ENCODE measurements at regions not wholly inside any gene's neighbourhood (a gene's known extent, or its start where the extent isn't known, plus 50 kb on each side); places are given as distances from the start of the nearest gene placed in this dataset.
"Not testable (repeated sequence)": the region's sequence is repeated elsewhere in the genome, so short reads cannot be mapped to it uniquely, and the experiment has no call there.

DNA sequence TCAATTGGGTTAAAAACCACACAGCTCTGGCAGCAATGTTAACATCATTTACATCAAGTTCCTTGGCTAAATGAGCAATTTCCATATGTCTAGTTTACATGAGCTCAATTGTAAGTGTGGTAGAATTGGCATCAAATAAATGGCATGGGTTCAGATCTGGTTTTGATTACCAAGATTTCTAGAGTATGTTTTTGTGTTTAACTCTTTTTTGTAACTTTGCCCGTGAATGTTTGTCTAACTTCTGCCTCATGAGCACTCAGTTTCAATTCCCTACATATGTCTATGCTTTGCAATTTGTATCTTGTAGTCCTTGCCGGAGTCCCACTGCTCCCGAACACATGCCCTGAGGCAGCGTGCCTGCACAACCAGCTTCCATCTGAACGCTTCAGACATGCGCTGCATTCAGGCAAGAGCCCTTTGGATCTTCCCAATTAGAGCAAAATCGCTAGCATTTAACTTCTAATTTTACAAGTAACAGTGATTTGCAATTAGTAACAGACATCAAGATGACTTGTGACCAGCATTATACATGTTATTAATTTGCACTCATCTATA lies 644.4 kb downstream of the TRIML1 start:
- no peak for DNase-seq (ENCODE audit: low spot score in 2 of 2)
- FAIRE-seq = no peak

GRCh38 chr4:188796600-188796999 lies 657.4 kb downstream of the TRIML1 start:
- DNase-seq (ENCODE audit: low spot score in 2 of 2); FAIRE-seq: not testable (repeated sequence)

GRCh38 chr4:188797011-188797410 lies 657.8 kb downstream of the TRIML1 start:
- FAIRE-seq; DNase-seq (ENCODE audit: low spot score in 2 of 2): not testable (repeated sequence)

DNA sequence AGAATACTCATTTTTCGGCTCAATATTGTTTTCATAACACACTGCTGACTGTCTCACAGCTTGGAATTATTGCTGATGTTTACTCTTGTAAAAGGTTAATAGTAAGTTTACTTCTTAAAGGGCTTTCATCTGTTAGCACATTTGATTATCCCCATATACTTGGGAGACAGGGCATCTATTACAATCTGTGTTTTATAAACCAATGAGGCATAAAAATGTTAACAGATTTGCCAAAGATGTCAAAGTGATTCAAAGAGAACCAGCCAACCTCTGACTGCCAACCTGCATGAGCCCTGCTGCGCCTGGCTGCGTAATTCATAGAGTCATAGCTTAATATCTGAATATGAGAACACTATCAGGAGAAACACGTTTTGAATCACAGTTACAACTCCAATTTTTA lies 665.6 kb downstream of the TRIML1 start:
- no peak for FAIRE-seq
- no peak for DNase-seq (ENCODE audit: low spot score in 2 of 2)

GRCh38 chr4:188811121-188811520 lies 671.9 kb downstream of the TRIML1 start:
- DNase-seq (ENCODE audit: low spot score in 2 of 2) (no peak), FAIRE-seq (no peak)

GRCh38 chr4:188812644-188813043 lies 673.4 kb downstream of the TRIML1 start:
- no peak for DNase-seq (ENCODE audit: low spot score in 2 of 2)
- no peak for FAIRE-seq

GRCh38 chr4:188818300-188818699 lies 679.1 kb downstream of the TRIML1 start:
- DNase-seq (ENCODE audit: low spot score in 2 of 2) (no peak), FAIRE-seq (no peak)

GRCh38 chr4:188819233-188819632 lies 680.0 kb downstream of the TRIML1 start:
- FAIRE-seq (no peak), DNase-seq (ENCODE audit: low spot score in 2 of 2) (no peak)

DNA sequence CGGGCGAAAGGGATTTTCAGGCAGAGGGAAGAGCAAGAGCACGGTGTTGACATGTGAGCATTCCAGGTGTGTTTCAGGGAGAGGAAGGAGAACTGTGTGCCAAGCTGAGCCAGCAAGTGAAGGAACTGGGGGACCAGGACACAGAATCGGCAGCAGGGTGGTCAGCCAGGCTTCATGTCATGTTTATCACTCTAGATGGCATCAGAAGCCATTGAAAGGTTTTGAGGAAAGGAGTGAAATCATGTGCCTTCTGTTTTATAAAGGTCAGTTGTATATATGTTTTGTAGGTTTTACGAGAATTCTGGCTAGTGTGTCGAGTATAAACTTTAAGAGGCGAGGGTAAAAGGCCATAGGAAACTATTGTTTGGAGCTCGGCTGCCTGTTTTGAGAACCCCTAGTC lies 682.3 kb downstream of the TRIML1 start:
- FAIRE-seq = no peak

DNA sequence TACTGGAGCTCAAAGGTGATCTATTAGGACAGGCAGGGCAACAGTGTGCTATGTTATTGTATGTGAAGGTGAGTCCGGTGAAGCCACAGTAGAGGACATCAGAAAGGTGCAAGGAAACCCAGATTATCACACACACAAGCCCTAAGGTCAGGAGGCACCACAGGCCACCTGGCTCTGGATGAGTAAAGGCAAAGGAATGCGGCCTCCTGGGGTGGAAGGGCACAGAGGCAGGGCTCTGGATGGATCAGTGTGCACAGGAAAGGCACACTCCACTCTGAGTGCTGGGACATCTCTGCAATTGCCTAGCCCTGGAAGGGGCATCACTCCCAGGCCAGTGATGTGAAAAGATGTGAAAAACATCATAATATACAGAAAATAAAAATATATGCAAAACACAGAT lies 683.5 kb downstream of the TRIML1 start:
- no peak for DNase-seq (ENCODE audit: low spot score in 2 of 2)
- no peak for FAIRE-seq

More for the DNA sequence above, 682.3 kb downstream of the TRIML1 start:
- DNase-seq (ENCODE audit: low spot score in 2 of 2) = no peak

DNA sequence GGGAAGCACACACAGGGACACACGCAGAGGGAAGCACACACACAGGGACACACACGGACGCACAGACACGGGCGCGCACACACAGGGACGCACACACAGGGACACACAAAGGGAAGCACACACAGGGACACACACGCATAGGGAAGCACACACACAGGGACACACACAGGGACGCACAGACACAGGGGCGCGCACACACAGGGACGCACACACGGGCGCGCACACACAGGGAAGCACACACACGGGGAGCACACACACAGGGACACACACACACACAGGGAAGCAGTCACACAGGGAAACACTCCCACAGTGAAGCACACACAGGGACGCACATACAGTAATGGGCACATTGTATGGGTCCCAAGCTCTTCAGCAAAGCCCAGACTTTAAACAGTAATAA lies 685.3 kb downstream of the TRIML1 start:
- FAIRE-seq (no peak), DNase-seq (ENCODE audit: low spot score in 2 of 2) (no peak)

- DNase-seq (ENCODE audit: low spot score in 2 of 2) = no peak
- no peak for FAIRE-seq
Observed at GRCh38 chr4:188826393-188826792, 687.2 kb downstream of the TRIML1 start.

GRCh38 chr4:188839704-188840103 lies 700.5 kb downstream of the TRIML1 start:
- DNase-seq (ENCODE audit: low spot score in 2 of 2) (no peak), FAIRE-seq (no peak)

- FAIRE-seq = no peak
- DNase-seq (ENCODE audit: low spot score in 2 of 2) = no peak
Observed at GRCh38 chr4:188841523-188841922, 702.3 kb downstream of the TRIML1 start.

DNA sequence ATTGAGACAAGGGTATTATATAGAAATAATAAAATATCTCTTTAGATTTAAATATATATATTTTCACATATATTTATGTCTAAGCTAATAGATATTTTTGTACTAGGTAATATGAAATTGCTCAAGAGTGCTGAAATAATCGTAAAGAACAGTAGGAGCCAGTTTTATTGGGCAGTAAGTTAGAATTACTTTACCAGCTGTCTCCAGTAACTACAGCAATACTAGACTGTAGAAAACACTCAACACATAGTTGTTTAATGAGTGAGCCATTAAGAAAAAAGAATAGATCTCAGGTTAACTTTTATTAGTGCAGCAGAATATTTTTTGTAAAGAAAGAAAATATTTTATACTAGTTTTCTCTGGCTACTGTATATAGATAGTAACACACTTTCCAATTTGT lies 715.2 kb downstream of the TRIML1 start:
- no peak for FAIRE-seq
- no peak for DNase-seq (ENCODE audit: low spot score in 2 of 2)

- DNase-seq (ENCODE audit: low spot score in 2 of 2) = no peak
- peak; percentile 100 for FAIRE-seq
Observed at GRCh38 chr4:188858696-188859095, 719.5 kb downstream of the TRIML1 start.

DNA sequence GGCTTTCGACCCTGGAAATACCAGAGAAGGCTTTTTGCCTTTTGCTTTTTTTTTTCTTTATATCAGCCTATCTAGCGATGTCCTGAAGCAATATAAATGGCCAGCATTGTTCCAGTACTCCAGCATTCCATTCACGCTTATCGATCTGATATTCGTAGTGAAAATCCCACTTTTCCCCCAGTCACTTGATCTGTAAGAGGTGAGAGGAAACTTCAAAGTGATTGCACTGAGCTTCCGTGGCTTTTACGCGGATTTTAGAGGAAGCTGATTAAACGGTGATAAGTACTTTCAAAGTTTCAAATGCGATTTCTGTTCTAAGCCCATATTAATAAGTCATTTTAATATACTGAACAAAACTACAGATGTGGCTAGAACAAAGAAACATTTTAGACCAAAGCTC lies 725.5 kb downstream of the TRIML1 start:
- FAIRE-seq = no peak

DNA sequence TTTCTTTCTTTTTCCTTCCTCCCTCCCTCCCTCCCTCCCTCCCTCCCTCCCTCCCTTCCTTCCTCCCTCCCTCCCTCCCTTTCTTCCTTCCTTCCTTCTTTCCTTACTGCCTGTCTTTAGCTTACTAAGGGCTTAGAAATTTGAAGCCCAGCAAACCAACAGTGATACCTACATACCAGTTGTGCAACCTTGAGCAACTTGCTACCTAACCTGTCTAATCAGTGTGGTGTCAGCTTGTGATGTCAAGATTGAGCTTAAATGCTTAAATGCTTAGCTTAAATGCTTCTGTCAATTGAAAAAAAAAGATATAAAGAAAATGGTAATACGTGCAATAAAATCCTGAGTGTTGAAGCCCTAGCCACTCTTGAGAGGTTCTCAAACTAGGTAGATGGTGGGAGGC lies 728.6 kb downstream of the TRIML1 start:
- DNase-seq (ENCODE audit: low spot score in 2 of 2) = no peak
- FAIRE-seq = no peak

More for the DNA sequence above, 725.5 kb downstream of the TRIML1 start:
- no peak for DNase-seq (ENCODE audit: low spot score in 2 of 2)

DNA sequence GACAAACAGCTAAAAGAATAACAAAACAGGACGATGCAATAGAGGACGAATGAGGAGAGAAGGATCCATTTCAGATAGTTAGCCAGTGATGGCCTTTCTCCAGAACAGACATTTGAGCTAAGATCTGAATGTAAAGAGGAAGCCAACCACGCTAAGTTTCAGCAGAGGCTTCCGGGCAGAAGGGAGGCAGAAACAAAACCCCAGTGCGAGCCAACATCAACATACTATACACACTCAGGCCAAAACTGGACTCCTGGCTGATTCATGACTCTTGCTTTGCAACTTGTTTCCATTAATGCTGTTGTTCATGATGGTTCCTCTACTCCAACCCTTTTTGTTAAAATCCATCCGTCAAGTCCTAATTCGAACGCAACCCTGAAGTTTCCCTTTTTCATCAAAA lies 730.3 kb downstream of the TRIML1 start:
- no peak for DNase-seq (ENCODE audit: low spot score in 2 of 2)
- no peak for FAIRE-seq

DNA sequence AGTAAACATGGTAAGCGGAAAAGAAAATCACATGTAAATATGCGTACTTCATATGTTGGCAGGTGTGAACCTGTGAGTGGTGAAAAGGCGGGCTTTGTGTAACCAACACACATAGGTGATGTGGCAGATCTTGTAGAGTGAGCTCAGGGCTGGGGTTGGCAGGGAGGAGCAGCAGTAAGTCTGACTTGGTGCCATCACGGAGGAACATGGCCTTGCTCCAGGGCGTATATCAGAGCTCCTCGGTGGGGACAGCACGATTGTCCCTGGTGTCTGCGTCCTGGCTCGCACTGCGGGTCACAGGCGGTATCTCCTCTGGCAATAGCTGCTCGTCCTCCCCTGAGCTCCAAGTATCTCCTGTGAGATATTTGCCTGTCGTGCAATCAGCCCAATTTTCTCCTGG lies 733.6 kb downstream of the TRIML1 start:
- FAIRE-seq (no peak), DNase-seq (ENCODE audit: low spot score in 2 of 2) (no peak)

GRCh38 chr4:188876881-188877280 lies 737.6 kb downstream of the TRIML1 start:
- FAIRE-seq (no peak), DNase-seq (ENCODE audit: low spot score in 2 of 2) (no peak)

- FAIRE-seq (no peak), DNase-seq (ENCODE audit: low spot score in 2 of 2) (no peak)
Observed at GRCh38 chr4:188879598-188879997, 740.4 kb downstream of the TRIML1 start.

GRCh38 chr4:188887905-188888304 lies 748.7 kb downstream of the TRIML1 start:
- peak; percentile 17 for FAIRE-seq
- DNase-seq (ENCODE audit: low spot score in 2 of 2) = no peak

Data from frontal cortex (tissue), 3 donors.